Body of pancreas (tissue), 4 donors: ENCODE measurements at regions not wholly inside any gene's neighbourhood (a gene's known extent, or its start where the extent isn't known, plus 50 kb on each side); places are given as distances from the start of the nearest gene placed in this dataset.
A peak's percentile ranks its signal among the peaks of the same experiment; 100 is the strongest.

Source experiments
- ATAC-seq: fragments of 150-250 bp; one replicate; pipeline ENCODE4 v1.9.1; 2016
- DNase-seq, 4 donors: peaks; one replicate each; pipeline ENCODE4 v3.0.0-alpha.2; 2019
- H3K27ac ChIP-seq, 4 donors: fragments of 200-600 bp; sonication (generic); 1 replicate in 3 of 4; 2 replicates in 1 of 4; pipeline versions ENCODE4 v1.5.1 to v1.6.1; 2016 to 2019; ENCODE audit warnings: mild to moderate bottlenecking in 1 of 4, mixed read lengths in 1 of 4, moderate library complexity in 1 of 4
- H3K27me3 ChIP-seq, 2 donors: fragments of 200-600 bp; sonication (generic); one replicate each; pipeline ENCODE4 v1.6.0; 2016; ENCODE audit warnings: mild to moderate bottlenecking in 1 of 2
- H3K36me3 ChIP-seq, 2 donors: fragments of 200-600 bp; sonication (generic); replicated peaks in 1 of 2; 2 replicates each; pipeline ENCODE4 v1.5.1; 2016; ENCODE audit warnings: low read depth in 2 of 2; ENCODE audit not compliant: insufficient read depth in 1 of 2
- H3K4me1 ChIP-seq: fragments of 200-600 bp; sonication (generic); one replicate; pipeline ENCODE4 v1.6.0; 2016
- H3K4me3 ChIP-seq, 2 donors: fragments of 200-600 bp; sonication (generic); 1 replicate in 1 of 2; 2 replicates in 1 of 2; pipeline ENCODE4 v1.5.1; 2016 to 2019
- H3K9me3 ChIP-seq, 3 donors: fragments of 200-600 bp; sonication (generic); 1 replicate in 2 of 3; 2 replicates in 1 of 3; pipeline ENCODE4 v1.5.1; 2016
- POLR2A ChIP-seq, 3 donors: fragments of 450-650 bp; IDR thresholded peaks; one replicate each; pipeline ENCODE4 v1.6.1; 2016; ENCODE audit warnings: antibody characterized with exemption in 3 of 3, mild to moderate bottlenecking in 2 of 3
- WGBS, 2 donors: methylation state at CpG; one replicate each; pipeline ENCODE4 v1.1.5; 2017; 5-methylcytosine and 5-hydroxymethylcytosine counted together
- intact Hi-C: fragments of 100-400 bp; cut with DNase I; formaldehyde crosslinking; loops from one replicate; pipeline ENCODE4 v1.15.1; 2023
- TF ChIP-seq, protein P1 (sequence below), 7 experiments: fragments of 450-650 bp in 4 of 7; fragments of 200-600 bp in 3 of 7; sonication (generic) in 3 of 7; IDR thresholded peaks; one replicate each; pipeline ENCODE4 v1.5.1; 2016 to 2019; ENCODE audit warnings: antibody characterized with exemption in 7 of 7

DNA sequence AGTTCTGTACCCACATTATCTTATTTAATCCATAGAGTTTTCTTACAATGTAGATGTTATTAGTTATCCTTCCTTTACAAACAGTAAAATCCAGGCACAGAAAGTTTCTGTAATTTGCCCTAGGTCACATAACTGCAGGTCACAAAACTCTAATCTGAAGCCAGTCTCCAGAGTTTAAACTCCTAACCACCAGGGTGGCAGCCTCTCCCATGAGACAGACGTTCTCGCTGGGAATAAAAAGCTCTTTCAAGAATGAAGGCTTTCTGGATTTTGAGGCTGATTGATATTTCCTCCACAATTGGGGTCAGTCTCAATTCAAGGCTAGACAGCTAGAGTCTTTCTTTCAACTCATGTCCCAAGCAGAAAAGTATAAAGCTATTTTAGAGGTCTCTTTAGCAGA is 95.8 kb upstream of the PLEKHG7 start:
- no peaks in the 10 kb centered on the region for H3K4me1 ChIP-seq
- H3K27me3 ChIP-seq = no peaks in the 10 kb centered on the region
- no peak overlapping the region for H3K4me3 ChIP-seq
- ATAC-seq = no peak
- TF ChIP-seq, protein P1, sequence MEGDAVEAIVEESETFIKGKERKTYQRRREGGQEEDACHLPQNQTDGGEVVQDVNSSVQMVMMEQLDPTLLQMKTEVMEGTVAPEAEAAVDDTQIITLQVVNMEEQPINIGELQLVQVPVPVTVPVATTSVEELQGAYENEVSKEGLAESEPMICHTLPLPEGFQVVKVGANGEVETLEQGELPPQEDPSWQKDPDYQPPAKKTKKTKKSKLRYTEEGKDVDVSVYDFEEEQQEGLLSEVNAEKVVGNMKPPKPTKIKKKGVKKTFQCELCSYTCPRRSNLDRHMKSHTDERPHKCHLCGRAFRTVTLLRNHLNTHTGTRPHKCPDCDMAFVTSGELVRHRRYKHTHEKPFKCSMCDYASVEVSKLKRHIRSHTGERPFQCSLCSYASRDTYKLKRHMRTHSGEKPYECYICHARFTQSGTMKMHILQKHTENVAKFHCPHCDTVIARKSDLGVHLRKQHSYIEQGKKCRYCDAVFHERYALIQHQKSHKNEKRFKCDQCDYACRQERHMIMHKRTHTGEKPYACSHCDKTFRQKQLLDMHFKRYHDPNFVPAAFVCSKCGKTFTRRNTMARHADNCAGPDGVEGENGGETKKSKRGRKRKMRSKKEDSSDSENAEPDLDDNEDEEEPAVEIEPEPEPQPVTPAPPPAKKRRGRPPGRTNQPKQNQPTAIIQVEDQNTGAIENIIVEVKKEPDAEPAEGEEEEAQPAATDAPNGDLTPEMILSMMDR (IDR thresholded peaks at IDR 0.05) = no peak
- TF ChIP-seq POLR2A (IDR thresholded peaks at IDR 0.05) = no peak
- H3K9me3 ChIP-seq = no peaks in the 10 kb centered on the region
- intact Hi-C loops = no loop called here
- H3K36me3 ChIP-seq = no peaks in the 10 kb centered on the region
- DNase-seq = no peak
- H3K27ac ChIP-seq = no peak overlapping the region
- WGBS, 2 donors = 68 to 76% methylated on average over 2 of the region's 2 CpGs

DNA sequence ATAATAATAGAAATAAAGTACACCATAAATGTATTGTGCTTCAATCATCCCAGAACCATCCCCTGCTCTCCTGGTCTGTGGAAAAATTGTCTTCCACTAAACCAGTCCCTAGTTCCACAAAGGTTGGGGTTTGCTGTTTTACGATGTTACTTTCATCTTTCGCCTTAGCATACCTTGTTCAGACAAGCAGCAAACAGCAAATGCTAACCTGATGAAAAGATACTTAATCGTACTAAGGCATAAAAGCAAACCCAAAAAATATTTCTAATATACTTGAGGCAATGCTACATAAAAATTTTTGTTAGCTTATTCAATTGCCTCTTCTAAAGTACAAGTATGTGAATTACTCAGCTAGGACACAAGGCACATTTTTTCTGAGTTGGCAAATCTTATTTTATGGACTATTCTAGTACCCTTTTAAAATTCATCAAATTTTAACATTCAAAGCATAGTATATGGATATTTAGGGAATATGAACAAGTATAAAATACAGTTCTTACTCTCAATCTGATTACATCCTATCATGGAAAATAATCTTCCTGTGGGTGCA is 97.1 kb upstream of the PLEKHG7 start:
- H3K36me3 ChIP-seq = no peaks in the 10 kb centered on the region
- no peak overlapping the region for H3K4me3 ChIP-seq
- H3K4me1 ChIP-seq = no peaks in the 10 kb centered on the region
- H3K9me3 ChIP-seq = no peaks in the 10 kb centered on the region
- no peaks in the 10 kb centered on the region for H3K27me3 ChIP-seq
- intact Hi-C loops = no loop called here
- peak overlapping the region in 1 of 4 donors; percentile 15 for H3K27ac ChIP-seq
- ATAC-seq (no peak), DNase-seq (no peak)
- 74 to 77% methylated on average over 3 of the region's 3 CpGs for WGBS, 2 donors
- TF ChIP-seq POLR2A (IDR thresholded peaks at IDR 0.05) = no peak
- TF ChIP-seq, protein P1 (IDR thresholded peaks at IDR 0.05) = no peak

DNA sequence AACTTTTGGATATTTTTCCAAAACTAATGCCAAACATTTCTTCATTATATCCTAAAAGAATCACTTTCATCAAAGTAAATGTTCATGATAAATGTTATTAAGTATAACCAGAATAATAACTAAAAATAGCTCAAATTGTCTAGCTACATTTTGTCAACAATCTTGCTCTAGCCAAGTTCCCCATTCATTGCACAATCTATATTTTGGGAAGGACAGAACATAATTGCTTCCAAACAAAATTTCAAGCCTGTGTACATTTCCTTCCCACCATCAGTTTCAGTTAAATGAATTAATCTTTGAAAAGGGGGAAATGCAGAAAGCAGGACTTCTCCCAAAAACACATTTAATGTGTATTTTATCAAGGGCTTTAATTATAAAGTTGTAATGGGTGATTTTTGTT is 98.0 kb upstream of the PLEKHG7 start:
- ATAC-seq (no peak), DNase-seq (no peak)
- Histone ChIP-seq H3K4me1 (no peaks in the 10 kb centered on the region), H3K27me3 (no peaks in the 10 kb centered on the region), H3K4me3 (no peak overlapping the region), H3K27ac (peak overlapping the region in 1 of 4 donors; percentile 15), H3K36me3 (no peaks in the 10 kb centered on the region), H3K9me3 (peaks cover 0 to 6% (median 0%) of the 10 kb centered on the region in 3 donors)
- intact Hi-C loops = no loop called here
- TF ChIP-seq, protein P1 (IDR thresholded peaks at IDR 0.05) = no peak
- no peak for TF ChIP-seq POLR2A (IDR thresholded peaks at IDR 0.05)

DNA sequence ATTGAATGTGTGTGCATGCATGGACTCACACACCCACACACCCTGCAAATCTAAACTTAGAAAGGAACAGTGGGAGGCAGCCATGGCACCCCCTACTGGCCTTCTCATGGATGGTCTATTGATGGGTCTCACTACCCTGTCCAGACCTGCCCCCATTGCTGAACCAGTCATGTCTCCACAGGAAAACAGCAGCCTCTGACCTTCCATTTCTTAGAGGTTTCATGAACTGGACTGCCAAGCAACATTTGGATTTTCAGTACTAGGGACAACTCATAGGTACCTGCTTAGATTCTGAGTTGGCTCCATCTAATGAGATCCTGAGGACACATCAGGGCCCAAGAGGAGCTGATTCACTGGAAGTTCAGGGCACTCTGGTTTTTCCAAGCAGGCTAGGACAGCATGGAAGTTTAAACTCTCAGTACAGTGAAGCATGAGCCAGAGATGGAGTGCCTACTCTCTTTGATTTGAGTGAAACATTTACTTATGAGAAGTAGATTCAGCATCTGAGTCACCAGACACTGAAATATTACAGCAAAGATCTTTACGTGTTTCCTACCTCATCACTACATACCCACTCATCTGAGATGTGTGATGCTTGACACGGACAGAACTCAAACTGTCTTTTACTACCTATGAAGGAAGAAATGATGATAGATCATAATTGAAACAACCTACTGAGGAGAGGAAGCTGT is 98.9 kb upstream of the PLEKHG7 start:
- DNase-seq (no peak), ATAC-seq (no peak)
- Histone ChIP-seq H3K4me1 (no peaks in the 10 kb centered on the region), H3K4me3 (no peak overlapping the region), H3K36me3 (no peaks in the 10 kb centered on the region), H3K27ac (no peak overlapping the region), H3K27me3 (no peaks in the 10 kb centered on the region), H3K9me3 (peaks cover 0 to 9% (median 0%) of the 10 kb centered on the region in 3 donors)
- 76 to 89% methylated on average over 2 of the region's 2 CpGs for WGBS, 2 donors
- intact Hi-C loops = no loop called here
- TF ChIP-seq, protein P1 (IDR thresholded peaks at IDR 0.05) = no peak
- no peak for TF ChIP-seq POLR2A (IDR thresholded peaks at IDR 0.05)
